GM13977 (cell line): ENCODE measurements at regions not wholly inside any gene's neighbourhood (a gene's known extent, or its start where the extent isn't known, plus 50 kb on each side); places are given as distances from the start of the nearest gene placed in this dataset.

Source experiments
- DNase-seq: peaks from one replicate; pipeline ENCODE4 v3.0.0; 2012; ENCODE audit warnings: low spot score
- CTCF ChIP-seq: IDR thresholded peaks from 2 replicates; pipeline ENCODE4 v1.5.1; 2012; ENCODE audit warnings: mild to moderate bottlenecking, control low read depth; ENCODE audit not compliant: insufficient read depth; ENCODE audit errors: extremely low read depth, missing control alignments
- in situ Hi-C: fragments of 300-500 bp; cut with MboI; formaldehyde crosslinking; loops from one replicate; pipeline ENCODE4 v1.12.0; 2022; ENCODE audit warnings: low sequenced_read_pairs, low pct_unique_long_range_greater_than_20kb, mixed read lengths, inconsistent platforms; ENCODE audit not compliant: unreplicated experiment

GRCh38 chr22:34067031-34067430 is 146.8 kb upstream of the LARGE1 start:
- in situ Hi-C loops = no loop called here
- no peak for DNase-seq
- TF ChIP-seq CTCF = no peak

- TF ChIP-seq CTCF = no peak
- no peak for DNase-seq
- in situ Hi-C loops = no loop called here
Measured at GRCh38 chr22:34068001-34068400, 147.7 kb upstream of the LARGE1 start.

GRCh38 chr22:34070051-34070450 is 149.8 kb upstream of the LARGE1 start:
- in situ Hi-C loops = no loop called here
- no peak for DNase-seq
- no peak for TF ChIP-seq CTCF

GRCh38 chr22:34070531-34070930 is 150.3 kb upstream of the LARGE1 start:
- no peak for TF ChIP-seq CTCF
- in situ Hi-C loops = no loop called here

GRCh38 chr22:34072585-34072984 is 152.3 kb upstream of the LARGE1 start:
- no peak for DNase-seq
- in situ Hi-C loops = no loop called here
- TF ChIP-seq CTCF = no peak

More at GRCh38 chr22:34070531-34070930, 150.3 kb upstream of the LARGE1 start:
- DNase-seq = no peak

- in situ Hi-C loops = no loop called here
- no peak for TF ChIP-seq CTCF
Measured at GRCh38 chr22:34080433-34080832, 160.2 kb upstream of the LARGE1 start.

GRCh38 chr22:34096770-34097169 is 176.5 kb upstream of the LARGE1 start:
- no peak for TF ChIP-seq CTCF
- no peak for DNase-seq
- in situ Hi-C loops = no loop called here

More at GRCh38 chr22:34080433-34080832, 160.2 kb upstream of the LARGE1 start:
- no peak for DNase-seq
